ENCODE measurements at regions not wholly inside any gene's neighbourhood (a gene's known extent, or its start where the extent isn't known, plus 50 kb on each side); places are given as distances from the start of the nearest gene placed in this dataset.
"Not testable (repeated sequence)": the region's sequence is repeated elsewhere in the genome, so short reads cannot be mapped to it uniquely, and the experiment has no call there.

DNA sequence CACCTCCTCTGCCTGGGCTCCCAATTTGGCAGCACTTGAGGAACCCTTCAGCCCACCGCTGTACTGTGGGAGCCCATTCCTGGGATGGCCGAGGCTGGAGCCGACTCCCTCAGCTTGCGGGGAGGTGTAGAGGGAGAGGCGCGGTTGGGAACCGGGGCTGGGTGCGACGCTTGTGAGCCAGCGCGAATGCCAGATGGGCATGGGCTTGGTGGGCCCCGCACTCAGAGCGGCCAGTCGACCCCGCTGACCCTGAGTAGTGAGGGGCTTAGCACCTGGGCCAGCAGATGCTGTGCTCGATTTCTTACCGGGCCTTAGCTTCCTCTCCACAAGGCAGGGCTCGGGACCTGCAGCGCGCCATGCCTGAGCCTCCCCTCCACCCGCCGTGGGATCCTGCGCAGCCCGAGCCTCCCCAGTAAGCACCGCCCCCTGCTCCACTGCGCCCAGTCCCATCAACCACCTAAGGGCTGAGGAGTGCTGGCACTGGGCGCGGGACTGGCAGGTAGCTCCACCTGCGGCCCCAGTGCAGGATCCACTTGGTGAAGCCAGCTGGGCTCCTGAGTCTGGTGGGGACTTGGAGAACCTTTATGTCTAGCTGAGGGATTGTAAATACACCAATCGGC is 58.3 kb upstream of the DEFB108B start:
- H3K27ac ChIP-seq, result no peak overlapping the region
- DNase-seq (ENCODE audit: low read depth in 1 of 2, low spot score in 1 of 2), result no peak
- H3K9me3 ChIP-seq (ENCODE audit: low read depth), result no peaks in the 10 kb centered on the region
- TF ChIP-seq, protein P1, sequence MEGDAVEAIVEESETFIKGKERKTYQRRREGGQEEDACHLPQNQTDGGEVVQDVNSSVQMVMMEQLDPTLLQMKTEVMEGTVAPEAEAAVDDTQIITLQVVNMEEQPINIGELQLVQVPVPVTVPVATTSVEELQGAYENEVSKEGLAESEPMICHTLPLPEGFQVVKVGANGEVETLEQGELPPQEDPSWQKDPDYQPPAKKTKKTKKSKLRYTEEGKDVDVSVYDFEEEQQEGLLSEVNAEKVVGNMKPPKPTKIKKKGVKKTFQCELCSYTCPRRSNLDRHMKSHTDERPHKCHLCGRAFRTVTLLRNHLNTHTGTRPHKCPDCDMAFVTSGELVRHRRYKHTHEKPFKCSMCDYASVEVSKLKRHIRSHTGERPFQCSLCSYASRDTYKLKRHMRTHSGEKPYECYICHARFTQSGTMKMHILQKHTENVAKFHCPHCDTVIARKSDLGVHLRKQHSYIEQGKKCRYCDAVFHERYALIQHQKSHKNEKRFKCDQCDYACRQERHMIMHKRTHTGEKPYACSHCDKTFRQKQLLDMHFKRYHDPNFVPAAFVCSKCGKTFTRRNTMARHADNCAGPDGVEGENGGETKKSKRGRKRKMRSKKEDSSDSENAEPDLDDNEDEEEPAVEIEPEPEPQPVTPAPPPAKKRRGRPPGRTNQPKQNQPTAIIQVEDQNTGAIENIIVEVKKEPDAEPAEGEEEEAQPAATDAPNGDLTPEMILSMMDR (IDR thresholded peaks at IDR 0.05; ENCODE audit: low read depth, low read length), result no peak
- no peaks in the 10 kb centered on the region for H3K36me3 ChIP-seq
- no peak overlapping the region for H3K4me3 ChIP-seq
- H3K4me1 ChIP-seq (ENCODE audit: low read depth), result no peaks in the 10 kb centered on the region
- no peaks in the 10 kb centered on the region for H3K27me3 ChIP-seq

DNA sequence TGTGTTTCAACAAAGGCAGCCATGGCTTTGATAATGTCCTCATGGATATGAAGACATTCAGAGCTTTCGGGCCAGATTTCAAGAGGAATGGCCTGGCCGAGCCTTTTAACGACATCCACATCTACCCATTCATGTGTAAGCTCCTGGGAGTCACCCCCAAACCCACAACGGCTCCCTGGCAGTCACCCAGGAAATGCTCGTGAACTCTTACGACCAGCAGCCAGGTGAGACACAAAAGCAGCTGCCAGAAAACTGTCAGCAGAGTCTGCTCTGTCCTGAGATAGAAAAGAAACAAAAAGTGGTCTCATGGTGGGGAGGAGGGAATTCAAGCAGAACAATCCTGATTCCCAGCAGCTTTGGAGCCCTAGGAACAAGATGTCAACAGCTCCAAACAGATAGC is 52.9 kb upstream of the DEFB108B start:
- not testable (repeated sequence) for DNase-seq (ENCODE audit: low read depth in 1 of 2, low spot score in 1 of 2)

DNA sequence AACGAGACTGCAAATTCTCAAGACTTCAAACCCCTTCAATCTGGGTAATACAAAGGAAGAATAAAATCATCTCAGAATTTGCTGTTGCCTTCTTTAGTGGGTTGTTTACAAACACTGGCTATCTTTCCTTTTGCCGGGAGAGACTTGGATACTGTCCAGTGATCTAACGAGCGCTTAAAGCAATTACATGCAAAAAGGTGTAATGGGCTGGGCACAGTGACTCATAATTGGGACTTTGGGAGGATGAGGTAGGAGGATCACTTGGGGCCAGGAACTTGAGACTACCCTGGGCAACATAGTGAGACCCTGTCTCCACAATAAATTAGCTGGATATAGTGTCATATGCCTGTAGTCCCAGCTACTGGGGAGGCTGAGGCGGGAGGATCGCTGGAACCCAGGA is 52.2 kb upstream of the DEFB108B start:
- not testable (repeated sequence) for H3K9me3 ChIP-seq (ENCODE audit: low read depth); H3K27me3 ChIP-seq; H3K36me3 ChIP-seq; H3K4me3 ChIP-seq; H3K4me1 ChIP-seq (ENCODE audit: low read depth); DNase-seq (ENCODE audit: low read depth in 1 of 2, low spot score in 1 of 2); H3K27ac ChIP-seq

More for the DNA sequence above, 52.9 kb upstream of the DEFB108B start:
- not testable (repeated sequence) for H3K4me3 ChIP-seq; H3K9me3 ChIP-seq (ENCODE audit: low read depth); H3K27me3 ChIP-seq; H3K4me1 ChIP-seq (ENCODE audit: low read depth); H3K27ac ChIP-seq; H3K36me3 ChIP-seq

DNA sequence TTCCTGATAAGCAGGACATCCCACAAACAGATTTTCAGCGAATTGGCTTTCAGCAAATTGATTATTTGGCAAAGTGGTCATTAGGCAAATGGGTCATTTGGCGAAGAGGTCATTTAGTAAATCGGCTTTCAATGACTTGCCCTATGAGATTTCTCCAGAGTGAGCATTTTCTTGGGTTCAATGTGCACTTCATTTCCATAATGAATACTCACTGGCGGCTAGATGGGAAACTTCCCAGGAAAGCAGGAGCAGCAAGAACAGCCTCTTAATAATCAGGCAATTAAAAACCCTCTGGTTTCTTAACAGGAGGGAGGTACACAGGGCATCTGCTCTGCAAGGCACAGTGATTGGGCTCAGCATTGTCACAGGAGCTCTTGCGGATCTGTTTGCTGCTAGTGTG is 51.5 kb upstream of the DEFB108B start:
- not testable (repeated sequence) for H3K27ac ChIP-seq; H3K4me1 ChIP-seq (ENCODE audit: low read depth); DNase-seq (ENCODE audit: low read depth in 1 of 2, low spot score in 1 of 2); H3K27me3 ChIP-seq; H3K36me3 ChIP-seq; H3K4me3 ChIP-seq; H3K9me3 ChIP-seq (ENCODE audit: low read depth)

DNA sequence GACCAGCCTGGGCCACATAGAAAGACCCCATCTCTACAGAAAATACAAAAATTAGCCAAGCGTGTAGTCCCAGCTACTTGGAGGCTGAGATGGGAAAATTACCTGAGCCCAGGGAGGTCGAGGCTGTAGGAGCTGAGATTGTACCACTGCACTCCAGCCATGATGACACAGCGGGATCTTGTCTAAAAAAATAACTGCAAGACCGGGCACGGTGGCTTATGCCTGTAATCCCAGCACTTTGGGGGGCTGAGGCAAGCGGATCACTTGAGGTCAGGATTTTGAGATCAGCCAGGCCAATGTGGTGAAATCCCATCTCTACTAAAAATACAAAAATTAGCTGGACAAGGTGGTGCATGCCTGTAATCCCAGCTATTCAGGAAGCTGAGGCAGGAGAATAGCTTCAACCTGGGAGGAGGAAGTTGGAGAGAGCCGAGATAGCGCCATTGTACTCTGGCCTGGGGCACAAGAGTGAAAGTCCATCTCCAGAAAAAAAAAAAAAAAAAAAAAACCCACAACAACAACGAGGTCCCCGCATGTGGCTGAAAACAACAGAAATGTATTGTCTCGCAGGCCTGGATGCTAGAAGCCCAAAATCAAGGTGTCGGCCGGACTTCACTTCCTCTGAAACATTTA is 50.7 kb upstream of the DEFB108B start:
- H3K36me3 ChIP-seq; H3K4me3 ChIP-seq; H3K4me1 ChIP-seq (ENCODE audit: low read depth); H3K27me3 ChIP-seq; H3K9me3 ChIP-seq (ENCODE audit: low read depth); H3K27ac ChIP-seq; DNase-seq (ENCODE audit: low read depth in 1 of 2, low spot score in 1 of 2): not testable (repeated sequence)

DNA sequence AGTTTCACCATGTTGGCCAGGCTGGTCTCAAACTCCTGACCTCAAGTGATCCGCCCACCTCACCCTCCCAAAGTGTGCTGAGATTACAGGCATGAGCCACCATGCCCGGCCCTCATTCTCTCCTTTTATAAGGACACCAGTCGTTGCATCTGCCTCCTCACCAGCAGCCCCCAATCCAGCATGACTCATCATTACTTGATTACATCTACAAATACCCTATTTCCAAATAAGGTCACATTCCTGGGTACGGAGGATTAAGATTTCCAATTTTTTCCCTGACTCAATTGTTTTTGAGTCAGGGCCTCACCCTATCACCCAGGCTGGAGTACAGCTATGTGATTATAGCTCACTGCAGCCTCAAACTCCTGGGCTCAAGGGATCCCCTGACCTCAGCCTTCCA is 49.8 kb upstream of the DEFB108B start:
- not testable (repeated sequence) for H3K36me3 ChIP-seq; H3K4me1 ChIP-seq (ENCODE audit: low read depth); H3K27ac ChIP-seq; H3K27me3 ChIP-seq; H3K9me3 ChIP-seq (ENCODE audit: low read depth); H3K4me3 ChIP-seq
- DNase-seq (ENCODE audit: low read depth in 1 of 2, low spot score in 1 of 2), result peak in 1 of 2 donors; percentile 51

Measured in cardiac muscle cell (in vitro differentiated cells and primary cell).